ENCODE measurements at regions not wholly inside any gene's neighbourhood (a gene's known extent, or its start where the extent isn't known, plus 50 kb on each side); places are given as distances from the start of the nearest gene placed in this dataset.

DNA sequence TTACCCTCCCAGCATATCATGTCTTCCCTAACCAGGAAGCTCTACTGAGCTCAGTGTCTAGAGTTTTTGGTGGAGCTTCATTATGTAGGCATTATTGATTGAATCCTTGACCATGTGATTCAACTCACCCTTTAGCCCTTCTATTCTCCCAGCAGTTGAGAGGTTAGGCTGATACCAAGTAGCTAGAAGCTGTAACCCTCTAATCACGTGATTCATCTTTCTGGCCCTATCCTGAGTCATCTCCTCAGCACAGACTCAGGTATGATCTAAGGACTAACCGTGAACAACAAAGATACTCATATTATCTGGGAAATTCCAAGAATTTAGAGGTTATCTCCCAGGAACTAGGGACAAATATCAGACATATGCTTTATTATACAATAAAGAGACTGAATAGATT lies 625.5 kb downstream of the JRKL start:
- no peak overlapping the region for H3K9ac ChIP-seq (ENCODE audit: low read length)
- TF ChIP-seq, protein P1, sequence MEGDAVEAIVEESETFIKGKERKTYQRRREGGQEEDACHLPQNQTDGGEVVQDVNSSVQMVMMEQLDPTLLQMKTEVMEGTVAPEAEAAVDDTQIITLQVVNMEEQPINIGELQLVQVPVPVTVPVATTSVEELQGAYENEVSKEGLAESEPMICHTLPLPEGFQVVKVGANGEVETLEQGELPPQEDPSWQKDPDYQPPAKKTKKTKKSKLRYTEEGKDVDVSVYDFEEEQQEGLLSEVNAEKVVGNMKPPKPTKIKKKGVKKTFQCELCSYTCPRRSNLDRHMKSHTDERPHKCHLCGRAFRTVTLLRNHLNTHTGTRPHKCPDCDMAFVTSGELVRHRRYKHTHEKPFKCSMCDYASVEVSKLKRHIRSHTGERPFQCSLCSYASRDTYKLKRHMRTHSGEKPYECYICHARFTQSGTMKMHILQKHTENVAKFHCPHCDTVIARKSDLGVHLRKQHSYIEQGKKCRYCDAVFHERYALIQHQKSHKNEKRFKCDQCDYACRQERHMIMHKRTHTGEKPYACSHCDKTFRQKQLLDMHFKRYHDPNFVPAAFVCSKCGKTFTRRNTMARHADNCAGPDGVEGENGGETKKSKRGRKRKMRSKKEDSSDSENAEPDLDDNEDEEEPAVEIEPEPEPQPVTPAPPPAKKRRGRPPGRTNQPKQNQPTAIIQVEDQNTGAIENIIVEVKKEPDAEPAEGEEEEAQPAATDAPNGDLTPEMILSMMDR (IDR thresholded peaks at IDR 0.05; ENCODE audit: low read depth, low read length): no peak
- TF ChIP-seq EZH2phosphoT487 (IDR thresholded peaks at IDR 0.05; ENCODE audit: low read depth): no peak

DNA sequence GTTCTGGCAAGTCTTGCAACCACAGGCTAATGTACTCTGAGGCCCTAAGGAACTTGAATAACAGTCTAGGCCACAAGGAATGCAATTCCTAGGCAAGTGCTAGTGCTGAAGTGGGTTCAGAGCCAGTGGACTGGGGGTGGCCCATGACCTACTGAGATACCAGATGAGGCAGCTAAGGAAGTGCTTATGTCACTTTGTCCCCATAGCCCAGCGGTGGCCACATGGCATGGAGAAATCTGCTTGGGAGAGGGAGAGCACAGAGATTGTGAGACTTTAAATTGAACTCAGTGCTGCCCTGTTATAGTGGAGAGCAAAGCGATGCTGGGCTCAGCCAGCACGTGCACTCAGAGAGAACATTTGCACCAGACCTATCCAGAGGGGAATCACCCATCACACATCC lies 629.5 kb downstream of the JRKL start:
- Histone ChIP-seq H3K36me3 (replicated peaks; ENCODE audit: low read depth, low read length) (no peaks in the 10 kb centered on the region), H4K20me1 (ENCODE audit: insufficient read depth, low read length) (no peaks in the 10 kb centered on the region), H3K4me3 (ENCODE audit: low read length) (no peak overlapping the region), H3K9me3 (ENCODE audit: insufficient read depth, low read length) (no peaks in the 10 kb centered on the region), H3K4me1 (ENCODE audit: low read length) (no peaks in the 10 kb centered on the region), H2AFZ (ENCODE audit: low read depth, low read length) (no peak overlapping the region), H3K4me2 (ENCODE audit: low read length) (no peak overlapping the region), H3K27me3 (ENCODE audit: low read depth, low read length) (no peaks in the 10 kb centered on the region), H3K79me2 (ENCODE audit: low read length) (no peaks in the 10 kb centered on the region), H3K9ac (ENCODE audit: low read length) (no peak overlapping the region), H3K27ac (ENCODE audit: low read length) (no peak overlapping the region)
- TF ChIP-seq, protein P1 (IDR thresholded peaks at IDR 0.05; ENCODE audit: low read depth, low read length): no peak
- TF ChIP-seq EZH2phosphoT487 (IDR thresholded peaks at IDR 0.05; ENCODE audit: low read depth): no peak

More for the DNA sequence above, 625.5 kb downstream of the JRKL start:
- H3K79me2 ChIP-seq (ENCODE audit: low read length): no peaks in the 10 kb centered on the region
- H3K4me1 ChIP-seq (ENCODE audit: low read length): no peaks in the 10 kb centered on the region
- H3K36me3 ChIP-seq (replicated peaks; ENCODE audit: low read depth, low read length): no peaks in the 10 kb centered on the region
- no peak overlapping the region for H3K4me3 ChIP-seq (ENCODE audit: low read length)
- H3K27me3 ChIP-seq (ENCODE audit: low read depth, low read length): no peaks in the 10 kb centered on the region
- H3K4me2 ChIP-seq (ENCODE audit: low read length): no peak overlapping the region
- H2AFZ ChIP-seq (ENCODE audit: low read depth, low read length): no peak overlapping the region
- H3K27ac ChIP-seq (ENCODE audit: low read length): no peak overlapping the region
- H4K20me1 ChIP-seq (ENCODE audit: insufficient read depth, low read length): no peaks in the 10 kb centered on the region
- H3K9me3 ChIP-seq (ENCODE audit: insufficient read depth, low read length): no peaks in the 10 kb centered on the region

DNA sequence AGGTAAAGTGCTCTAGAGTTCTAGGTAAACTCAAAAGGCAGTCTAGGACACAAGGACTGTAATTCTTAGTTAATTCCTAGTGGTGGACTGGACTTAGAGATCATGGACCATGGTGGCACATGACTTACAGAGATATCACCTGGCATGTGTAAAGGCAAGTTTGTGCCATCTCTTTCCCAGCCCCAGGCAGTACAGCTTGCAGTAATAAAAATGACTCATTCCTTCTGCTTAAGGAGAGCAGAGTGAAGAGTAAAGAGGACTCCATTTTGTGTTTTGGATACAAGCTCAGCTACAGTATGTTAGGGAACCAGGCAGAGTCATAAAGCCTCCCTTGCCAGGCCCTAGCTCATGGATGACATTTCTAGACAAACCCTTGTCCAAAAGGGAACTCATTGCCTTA lies 629.9 kb downstream of the JRKL start:
- H2AFZ ChIP-seq (ENCODE audit: low read depth, low read length): no peak overlapping the region
- H4K20me1 ChIP-seq (ENCODE audit: insufficient read depth, low read length): no peaks in the 10 kb centered on the region
- H3K4me1 ChIP-seq (ENCODE audit: low read length): no peaks in the 10 kb centered on the region
- H3K36me3 ChIP-seq (replicated peaks; ENCODE audit: low read depth, low read length): no peaks in the 10 kb centered on the region
- H3K9me3 ChIP-seq (ENCODE audit: insufficient read depth, low read length): no peaks in the 10 kb centered on the region
- TF ChIP-seq EZH2phosphoT487 (IDR thresholded peaks at IDR 0.05; ENCODE audit: low read depth): no peak
- TF ChIP-seq, protein P1 (IDR thresholded peaks at IDR 0.05; ENCODE audit: low read depth, low read length): no peak
- H3K27ac ChIP-seq (ENCODE audit: low read length): no peak overlapping the region
- H3K4me3 ChIP-seq (ENCODE audit: low read length): no peak overlapping the region
- H3K9ac ChIP-seq (ENCODE audit: low read length): no peak overlapping the region
- H3K79me2 ChIP-seq (ENCODE audit: low read length): no peaks in the 10 kb centered on the region
- H3K27me3 ChIP-seq (ENCODE audit: low read depth, low read length): no peaks in the 10 kb centered on the region
- no peak overlapping the region for H3K4me2 ChIP-seq (ENCODE audit: low read length)

DNA sequence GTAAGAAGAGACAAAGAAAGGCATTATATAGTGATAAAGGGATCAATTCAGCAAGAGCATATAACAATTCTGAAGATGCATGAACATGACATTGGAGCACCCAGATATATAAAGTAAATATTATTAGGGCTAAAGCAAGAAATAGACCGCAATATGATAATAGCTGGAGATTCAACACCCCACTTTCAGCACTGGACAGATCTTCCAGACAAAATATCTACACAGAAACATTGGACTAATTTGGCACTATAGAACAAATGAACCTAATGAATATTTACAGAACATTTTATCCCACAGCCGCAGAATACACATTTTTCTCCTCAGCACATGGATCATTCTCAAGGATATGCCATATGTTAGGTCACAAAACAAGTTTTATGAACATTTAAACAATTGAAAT lies 633.1 kb downstream of the JRKL start:
- Histone ChIP-seq H3K4me1 (ENCODE audit: low read length) (no peaks in the 10 kb centered on the region), H3K27ac (ENCODE audit: low read length) (no peak overlapping the region), H3K9me3 (ENCODE audit: insufficient read depth, low read length) (no peaks in the 10 kb centered on the region), H3K36me3 (replicated peaks; ENCODE audit: low read depth, low read length) (no peaks in the 10 kb centered on the region), H3K9ac (ENCODE audit: low read length) (no peak overlapping the region), H4K20me1 (ENCODE audit: insufficient read depth, low read length) (no peaks in the 10 kb centered on the region), H2AFZ (ENCODE audit: low read depth, low read length) (no peak overlapping the region), H3K79me2 (ENCODE audit: low read length) (no peaks in the 10 kb centered on the region), H3K27me3 (ENCODE audit: low read depth, low read length) (no peaks in the 10 kb centered on the region), H3K4me3 (ENCODE audit: low read length) (no peak overlapping the region), H3K4me2 (ENCODE audit: low read length) (no peak overlapping the region)
- TF ChIP-seq EZH2phosphoT487 (IDR thresholded peaks at IDR 0.05; ENCODE audit: low read depth): no peak
- TF ChIP-seq, protein P1 (IDR thresholded peaks at IDR 0.05; ENCODE audit: low read depth, low read length): no peak

Measured in OCI-LY3 (cell line).